T-helper 1 cell treated with Interleukin-12 subunit alpha and Interleukin-12 subunit beta and Interleukin-4 antibody, amounts not matched to agents 30 μg/mL and 1 μg/mL, for 36 hours (primary cell): ENCODE measurements at regions not wholly inside any gene's neighbourhood (a gene's known extent, or its start where the extent isn't known, plus 50 kb on each side); places are given as distances from the start of the nearest gene placed in this dataset.

Experiments
- H3K27ac Mint-ChIP-seq: one replicate; pipeline ENCODE4 v1.8.0; 2021; ENCODE audit warnings: mild to moderate bottlenecking, mixed read lengths
- H3K27me3 Mint-ChIP-seq: one replicate; pipeline ENCODE4 v1.8.0; 2021; ENCODE audit warnings: low read depth, mixed read lengths
- H3K36me3 Mint-ChIP-seq: one replicate; pipeline ENCODE4 v1.8.0; 2021; ENCODE audit warnings: low read depth, mixed read lengths
- H3K4me1 Mint-ChIP-seq: one replicate; pipeline ENCODE4 v1.8.0; 2021; ENCODE audit warnings: low read depth, mixed read lengths
- H3K4me3 Mint-ChIP-seq: one replicate; pipeline ENCODE4 v1.8.0; 2021; ENCODE audit warnings: mild to moderate bottlenecking, moderate library complexity, mixed read lengths
- H3K9me3 Mint-ChIP-seq: one replicate; pipeline ENCODE4 v1.8.0; 2021; ENCODE audit warnings: mixed read lengths

GRCh38 chr22:49616356-49617231, 211.1 kb downstream of the BRD1 start:
- H3K4me1 Mint-ChIP-seq, result peaks cover 2% of the 10 kb centered on the region
- H3K9me3 Mint-ChIP-seq, result peaks cover 14% of the 10 kb centered on the region
- H3K4me3 Mint-ChIP-seq, result no peak overlapping the region
- peaks cover 8% of the 10 kb centered on the region for H3K36me3 Mint-ChIP-seq
- H3K27ac Mint-ChIP-seq, result no peak overlapping the region
- H3K27me3 Mint-ChIP-seq, result no peaks in the 10 kb centered on the region

- H3K27ac Mint-ChIP-seq, result no peak overlapping the region
- peaks cover 14% of the 10 kb centered on the region for H3K9me3 Mint-ChIP-seq
- H3K4me3 Mint-ChIP-seq, result no peak overlapping the region
- H3K27me3 Mint-ChIP-seq, result no peaks in the 10 kb centered on the region
- peaks cover 8% of the 10 kb centered on the region for H3K36me3 Mint-ChIP-seq
- peaks cover 2% of the 10 kb centered on the region for H3K4me1 Mint-ChIP-seq
Measured at GRCh38 chr22:49614966-49615965, 212.4 kb downstream of the BRD1 start.

GRCh38 chr22:49613511-49614270, 214.0 kb downstream of the BRD1 start:
- H3K27ac Mint-ChIP-seq, result no peak overlapping the region
- peaks cover 14% of the 10 kb centered on the region for H3K9me3 Mint-ChIP-seq
- peaks cover under 1% of the 10 kb centered on the region for H3K4me1 Mint-ChIP-seq
- no peak overlapping the region for H3K4me3 Mint-ChIP-seq
- H3K27me3 Mint-ChIP-seq, result no peaks in the 10 kb centered on the region
- peaks cover 12% of the 10 kb centered on the region for H3K36me3 Mint-ChIP-seq

- Mint-ChIP-seq H3K4me1 (no peaks in the 10 kb centered on the region), H3K27me3 (no peaks in the 10 kb centered on the region), H3K36me3 (peaks cover 12% of the 10 kb centered on the region), H3K4me3 (no peak overlapping the region), H3K9me3 (peaks cover 14% of the 10 kb centered on the region), H3K27ac (no peak overlapping the region)
Measured at GRCh38 chr22:49613108-49613507, 214.6 kb downstream of the BRD1 start.

- H3K36me3 Mint-ChIP-seq, result peaks cover 15% of the 10 kb centered on the region
- peaks cover 25% of the 10 kb centered on the region for H3K9me3 Mint-ChIP-seq
Measured at GRCh38 chr22:49609207-49609876, 218.3 kb downstream of the BRD1 start.

GRCh38 chr22:49608660-49609059, 219.0 kb downstream of the BRD1 start:
- Mint-ChIP-seq H3K27me3 (no peaks in the 10 kb centered on the region), H3K36me3 (peaks cover 20% of the 10 kb centered on the region), H3K4me1 (no peaks in the 10 kb centered on the region), H3K9me3 (peaks cover 29% of the 10 kb centered on the region), H3K4me3 (no peak overlapping the region), H3K27ac (no peak overlapping the region)

More at GRCh38 chr22:49609207-49609876, 218.3 kb downstream of the BRD1 start:
- no peak overlapping the region for H3K27ac Mint-ChIP-seq
- no peak overlapping the region for H3K4me3 Mint-ChIP-seq
- no peaks in the 10 kb centered on the region for H3K27me3 Mint-ChIP-seq
- H3K4me1 Mint-ChIP-seq, result no peaks in the 10 kb centered on the region

- no peak overlapping the region for H3K4me3 Mint-ChIP-seq
- no peak overlapping the region for H3K27ac Mint-ChIP-seq
- H3K4me1 Mint-ChIP-seq, result no peaks in the 10 kb centered on the region
- no peaks in the 10 kb centered on the region for H3K27me3 Mint-ChIP-seq
- peaks cover 21% of the 10 kb centered on the region for H3K36me3 Mint-ChIP-seq
- H3K9me3 Mint-ChIP-seq, result peaks cover 25% of the 10 kb centered on the region
Measured at GRCh38 chr22:49608228-49608627, 219.4 kb downstream of the BRD1 start.

GRCh38 chr22:49607821-49608220, 219.9 kb downstream of the BRD1 start:
- Mint-ChIP-seq H3K9me3 (peaks cover 21% of the 10 kb centered on the region), H3K27me3 (no peaks in the 10 kb centered on the region), H3K4me1 (no peaks in the 10 kb centered on the region), H3K27ac (no peak overlapping the region), H3K36me3 (peaks cover 18% of the 10 kb centered on the region), H3K4me3 (no peak overlapping the region)

GRCh38 chr22:49606562-49607290, 220.9 kb downstream of the BRD1 start:
- H3K36me3 Mint-ChIP-seq, result peaks cover 16% of the 10 kb centered on the region
- no peak overlapping the region for H3K4me3 Mint-ChIP-seq
- no peaks in the 10 kb centered on the region for H3K27me3 Mint-ChIP-seq
- peaks cover 15% of the 10 kb centered on the region for H3K9me3 Mint-ChIP-seq
- no peak overlapping the region for H3K27ac Mint-ChIP-seq
- no peaks in the 10 kb centered on the region for H3K4me1 Mint-ChIP-seq

- H3K27ac Mint-ChIP-seq, result no peak overlapping the region
- H3K4me1 Mint-ChIP-seq, result peaks cover 2% of the 10 kb centered on the region
- H3K36me3 Mint-ChIP-seq, result peaks cover 13% of the 10 kb centered on the region
- no peaks in the 10 kb centered on the region for H3K27me3 Mint-ChIP-seq
- no peak overlapping the region for H3K4me3 Mint-ChIP-seq
- H3K9me3 Mint-ChIP-seq, result peaks cover 15% of the 10 kb centered on the region
Measured at GRCh38 chr22:49604732-49605302, 222.9 kb downstream of the BRD1 start.

- no peak overlapping the region for H3K27ac Mint-ChIP-seq
- H3K9me3 Mint-ChIP-seq, result peaks cover 15% of the 10 kb centered on the region
- no peaks in the 10 kb centered on the region for H3K27me3 Mint-ChIP-seq
- peaks cover 2% of the 10 kb centered on the region for H3K4me1 Mint-ChIP-seq
- no peak overlapping the region for H3K4me3 Mint-ChIP-seq
- H3K36me3 Mint-ChIP-seq, result peaks cover 13% of the 10 kb centered on the region
Measured at GRCh38 chr22:49603016-49603415, 224.7 kb downstream of the BRD1 start.

GRCh38 chr22:49602481-49602880, 225.2 kb downstream of the BRD1 start:
- Mint-ChIP-seq H3K27me3 (no peaks in the 10 kb centered on the region), H3K4me3 (no peak overlapping the region), H3K4me1 (peaks cover 2% of the 10 kb centered on the region), H3K27ac (no peak overlapping the region), H3K9me3 (peaks cover 15% of the 10 kb centered on the region), H3K36me3 (peaks cover 13% of the 10 kb centered on the region)
